PFSK-1 (cell line): ENCODE measurements at regions not wholly inside any gene's neighbourhood (a gene's known extent, or its start where the extent isn't known, plus 50 kb on each side); places are given as distances from the start of the nearest gene placed in this dataset.

Experiments used
- FOXP2 ChIP-seq: optimal IDR thresholded peaks from 2 replicates; pipeline ENCODE3; 2011; ENCODE audit warnings: borderline replicate concordance, control low read depth, inconsistent platforms; ENCODE audit not compliant: insufficient read depth; ENCODE audit errors: extremely low read length, extremely low read depth
- POLR2AphosphoS5 ChIP-seq: IDR thresholded peaks from 2 replicates; pipeline ENCODE4 v1.6.1; 2012; ENCODE audit warnings: low read depth, mild to moderate bottlenecking, control low read depth, low read length, moderate library complexity
- SIN3A ChIP-seq: IDR thresholded peaks from 2 replicates; pipeline ENCODE4 v1.6.1; 2012; ENCODE audit warnings: mild to moderate bottlenecking, low read length, moderate library complexity, borderline replicate concordance; ENCODE audit not compliant: insufficient read depth
- TAF1 ChIP-seq: IDR thresholded peaks from 2 replicates; pipeline ENCODE4 v1.6.1; 2012; ENCODE audit warnings: low read length, control low read depth, borderline replicate concordance; ENCODE audit not compliant: insufficient read depth
- TF ChIP-seq, protein P1 (sequence below), 2 experiments: IDR thresholded peaks; 2 replicates each; pipeline versions ENCODE4 v1.6.1 to v1.8.0; 2011 to 2012; ENCODE audit warnings: low read depth in 2 of 2, low read length in 2 of 2, control low read depth in 1 of 2, inconsistent platforms in 1 of 2, mild to moderate bottlenecking in 1 of 2, moderate library complexity in 1 of 2; ENCODE audit not compliant: insufficient read depth in 1 of 2

DNA sequence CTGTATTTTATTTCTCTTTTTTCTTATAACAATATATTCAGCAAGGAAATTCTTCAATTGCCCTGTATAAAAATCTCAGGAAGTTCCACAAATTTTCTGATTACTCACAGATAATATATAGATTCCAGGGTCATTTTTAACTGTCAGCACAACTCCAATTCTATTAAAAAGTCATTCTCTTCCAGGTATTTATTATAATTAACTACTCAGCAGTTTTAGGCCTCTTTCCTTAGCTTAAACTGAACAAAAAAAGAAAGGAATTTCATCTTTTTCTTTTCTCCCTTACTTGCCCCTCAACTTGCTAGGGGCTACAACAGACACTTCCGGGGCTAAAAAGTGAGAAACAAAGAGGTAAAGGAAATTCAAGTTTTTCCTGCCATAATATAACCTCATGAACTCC lies 358.9 kb upstream of the LRATD1 start:
- TF ChIP-seq FOXP2 (no peak), SIN3A (no peak), POLR2AphosphoS5 (no peak), TAF1 (no peak)
- TF ChIP-seq, protein P1, sequence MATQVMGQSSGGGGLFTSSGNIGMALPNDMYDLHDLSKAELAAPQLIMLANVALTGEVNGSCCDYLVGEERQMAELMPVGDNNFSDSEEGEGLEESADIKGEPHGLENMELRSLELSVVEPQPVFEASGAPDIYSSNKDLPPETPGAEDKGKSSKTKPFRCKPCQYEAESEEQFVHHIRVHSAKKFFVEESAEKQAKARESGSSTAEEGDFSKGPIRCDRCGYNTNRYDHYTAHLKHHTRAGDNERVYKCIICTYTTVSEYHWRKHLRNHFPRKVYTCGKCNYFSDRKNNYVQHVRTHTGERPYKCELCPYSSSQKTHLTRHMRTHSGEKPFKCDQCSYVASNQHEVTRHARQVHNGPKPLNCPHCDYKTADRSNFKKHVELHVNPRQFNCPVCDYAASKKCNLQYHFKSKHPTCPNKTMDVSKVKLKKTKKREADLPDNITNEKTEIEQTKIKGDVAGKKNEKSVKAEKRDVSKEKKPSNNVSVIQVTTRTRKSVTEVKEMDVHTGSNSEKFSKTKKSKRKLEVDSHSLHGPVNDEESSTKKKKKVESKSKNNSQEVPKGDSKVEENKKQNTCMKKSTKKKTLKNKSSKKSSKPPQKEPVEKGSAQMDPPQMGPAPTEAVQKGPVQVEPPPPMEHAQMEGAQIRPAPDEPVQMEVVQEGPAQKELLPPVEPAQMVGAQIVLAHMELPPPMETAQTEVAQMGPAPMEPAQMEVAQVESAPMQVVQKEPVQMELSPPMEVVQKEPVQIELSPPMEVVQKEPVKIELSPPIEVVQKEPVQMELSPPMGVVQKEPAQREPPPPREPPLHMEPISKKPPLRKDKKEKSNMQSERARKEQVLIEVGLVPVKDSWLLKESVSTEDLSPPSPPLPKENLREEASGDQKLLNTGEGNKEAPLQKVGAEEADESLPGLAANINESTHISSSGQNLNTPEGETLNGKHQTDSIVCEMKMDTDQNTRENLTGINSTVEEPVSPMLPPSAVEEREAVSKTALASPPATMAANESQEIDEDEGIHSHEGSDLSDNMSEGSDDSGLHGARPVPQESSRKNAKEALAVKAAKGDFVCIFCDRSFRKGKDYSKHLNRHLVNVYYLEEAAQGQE (IDR thresholded peaks at IDR 0.05; ENCODE audit: insufficient read depth in 1 of 2, low read depth in 2 of 2, low read length in 2 of 2), result no peak

DNA sequence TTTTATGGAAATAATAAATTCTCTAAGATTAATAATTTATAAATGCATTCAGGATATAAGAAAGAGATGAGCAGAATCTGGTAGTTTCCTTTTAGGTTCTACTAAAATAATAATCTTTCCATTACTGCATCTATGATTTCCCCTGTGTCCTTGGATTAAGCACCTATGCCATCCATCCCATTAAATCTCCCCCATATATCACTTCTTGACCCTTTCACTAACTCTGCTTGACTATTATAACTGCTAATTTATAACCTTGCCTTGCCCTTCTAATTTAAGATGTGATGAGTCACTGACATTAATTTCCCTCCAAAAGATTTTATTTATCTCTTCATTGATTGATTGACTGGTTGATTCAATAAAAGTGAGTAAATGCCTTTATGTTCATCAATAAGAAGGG lies 348.3 kb upstream of the LRATD1 start:
- TF ChIP-seq POLR2AphosphoS5 (no peak), SIN3A (no peak), TAF1 (no peak), FOXP2 (no peak)
- TF ChIP-seq, protein P1 (IDR thresholded peaks at IDR 0.05; ENCODE audit: insufficient read depth in 1 of 2, low read depth in 2 of 2, low read length in 2 of 2), result no peak

DNA sequence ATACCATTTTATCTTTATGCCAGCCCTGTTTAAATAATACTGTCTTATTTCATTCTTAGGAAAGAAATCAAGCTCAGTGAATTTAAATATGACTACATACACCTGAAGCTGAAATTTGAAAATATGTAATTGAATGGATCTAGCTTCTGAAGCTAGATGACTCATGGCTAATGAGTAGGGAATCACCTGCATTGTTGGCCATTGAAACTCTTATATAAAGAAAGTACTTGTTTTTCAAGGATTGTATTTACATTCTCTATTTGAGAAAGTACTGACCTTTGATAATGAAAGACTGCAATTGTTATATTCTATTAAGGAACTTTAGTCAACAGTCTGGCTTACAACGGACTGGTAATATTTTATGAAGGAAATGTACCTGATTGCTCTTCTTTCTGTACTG lies 346.7 kb upstream of the LRATD1 start:
- TF ChIP-seq FOXP2 (no peak), SIN3A (no peak), POLR2AphosphoS5 (no peak), TAF1 (no peak)
- TF ChIP-seq, protein P1 (IDR thresholded peaks at IDR 0.05; ENCODE audit: insufficient read depth in 1 of 2, low read depth in 2 of 2, low read length in 2 of 2), result no peak

DNA sequence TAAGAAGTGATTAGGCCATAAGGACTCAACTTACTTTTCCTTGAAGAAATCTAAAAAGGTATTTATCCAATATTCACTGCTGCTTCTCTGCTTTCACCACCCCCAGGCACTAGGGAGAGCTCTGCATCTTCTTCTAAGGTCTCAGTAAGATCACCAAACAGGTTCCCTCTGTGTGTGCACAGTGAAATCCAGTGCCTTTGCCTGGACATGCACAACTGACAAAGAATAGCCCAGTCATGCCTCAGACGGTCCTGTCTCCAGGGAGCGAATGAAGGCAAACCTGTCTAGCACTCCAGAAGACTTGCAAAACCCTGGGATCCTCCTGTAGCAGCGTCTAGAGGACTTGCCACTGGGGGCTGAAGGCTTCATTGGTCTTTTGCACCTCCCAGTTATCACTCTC lies 344.5 kb upstream of the LRATD1 start:
- TF ChIP-seq, protein P1 (IDR thresholded peaks at IDR 0.05; ENCODE audit: insufficient read depth in 1 of 2, low read depth in 2 of 2, low read length in 2 of 2), result no peak
- TF ChIP-seq FOXP2 (no peak), POLR2AphosphoS5 (no peak), TAF1 (no peak), SIN3A (no peak)

DNA sequence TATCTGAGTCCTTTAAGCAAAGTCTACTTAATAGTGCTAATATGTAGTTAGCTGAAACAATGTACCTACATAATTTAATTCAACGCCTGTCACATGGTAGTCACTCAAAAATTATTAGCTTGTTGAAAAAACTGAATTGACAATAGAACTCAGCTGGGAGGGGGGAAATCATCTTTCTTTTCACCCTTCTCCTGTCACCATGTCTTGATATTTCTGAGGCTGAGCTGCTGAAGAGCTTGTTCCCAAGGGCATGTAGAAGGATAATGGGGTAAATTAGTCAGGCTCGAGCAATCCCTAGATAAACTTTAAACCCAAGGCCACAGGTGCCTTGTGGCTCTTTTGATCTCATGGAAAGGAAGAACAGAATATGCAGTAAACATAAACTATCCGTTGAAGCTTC lies 339.6 kb upstream of the LRATD1 start:
- no peak for TF ChIP-seq SIN3A
- no peak for TF ChIP-seq FOXP2
- no peak for TF ChIP-seq POLR2AphosphoS5
- TF ChIP-seq, protein P1 (IDR thresholded peaks at IDR 0.05; ENCODE audit: insufficient read depth in 1 of 2, low read depth in 2 of 2, low read length in 2 of 2), result no peak
- no peak for TF ChIP-seq TAF1
